ENCODE measurements at regions not wholly inside any gene's neighbourhood (a gene's known extent, or its start where the extent isn't known, plus 50 kb on each side); places are given as distances from the start of the nearest gene placed in this dataset.
"Not testable (repeated sequence)": the region's sequence is repeated elsewhere in the genome, so short reads cannot be mapped to it uniquely, and the experiment has no call there.

- no peak for DNase-seq (ENCODE audit: extremely low read depth in 1 of 11, low read depth in 9 of 11, low spot score in 4 of 11)
Measured at GRCh38 chr18:45329316-45329715, 286.0 kb upstream of the SLC14A2 start.

GRCh38 chr18:45330170-45330594 is 285.1 kb upstream of the SLC14A2 start:
- peak in 1 of 11 donors; percentile 28 for DNase-seq (ENCODE audit: extremely low read depth in 1 of 11, low read depth in 9 of 11, low spot score in 4 of 11)

GRCh38 chr18:45332871-45333270 is 282.4 kb upstream of the SLC14A2 start:
- DNase-seq (ENCODE audit: extremely low read depth in 1 of 11, low read depth in 9 of 11, low spot score in 4 of 11) = no peak

- DNase-seq (ENCODE audit: extremely low read depth in 1 of 11, low read depth in 9 of 11, low spot score in 4 of 11) = no peak
Measured at GRCh38 chr18:45334191-45334590, 281.1 kb upstream of the SLC14A2 start.

- DNase-seq (ENCODE audit: extremely low read depth in 1 of 11, low read depth in 9 of 11, low spot score in 4 of 11) = no peak
Measured at GRCh38 chr18:45335282-45336043, 279.8 kb upstream of the SLC14A2 start.

- DNase-seq (ENCODE audit: extremely low read depth in 1 of 11, low read depth in 9 of 11, low spot score in 4 of 11) = no peak
Measured at GRCh38 chr18:45336448-45336847, 278.8 kb upstream of the SLC14A2 start.

GRCh38 chr18:45337477-45337876 is 277.8 kb upstream of the SLC14A2 start:
- no peak for DNase-seq (ENCODE audit: extremely low read depth in 1 of 11, low read depth in 9 of 11, low spot score in 4 of 11)

GRCh38 chr18:45339810-45340550 is 275.3 kb upstream of the SLC14A2 start:
- no peak for DNase-seq (ENCODE audit: extremely low read depth in 1 of 11, low read depth in 9 of 11, low spot score in 4 of 11)

- DNase-seq (ENCODE audit: extremely low read depth in 1 of 11, low read depth in 9 of 11, low spot score in 4 of 11) = no peak
Measured at GRCh38 chr18:45340884-45341283, 274.4 kb upstream of the SLC14A2 start.

GRCh38 chr18:45341454-45341853 is 273.8 kb upstream of the SLC14A2 start:
- DNase-seq (ENCODE audit: extremely low read depth in 1 of 11, low read depth in 9 of 11, low spot score in 4 of 11) = no peak

- DNase-seq (ENCODE audit: extremely low read depth in 1 of 11, low read depth in 9 of 11, low spot score in 4 of 11) = no peak
Measured at GRCh38 chr18:45342166-45342565, 273.1 kb upstream of the SLC14A2 start.

- no peak for DNase-seq (ENCODE audit: extremely low read depth in 1 of 11, low read depth in 9 of 11, low spot score in 4 of 11)
Measured at GRCh38 chr18:45342653-45343052, 272.6 kb upstream of the SLC14A2 start.

GRCh38 chr18:45343365-45343764 is 271.9 kb upstream of the SLC14A2 start:
- DNase-seq (ENCODE audit: extremely low read depth in 1 of 11, low read depth in 9 of 11, low spot score in 4 of 11) = no peak

GRCh38 chr18:45344680-45345079 is 270.6 kb upstream of the SLC14A2 start:
- not testable (repeated sequence) for DNase-seq (ENCODE audit: extremely low read depth in 1 of 11, low read depth in 9 of 11, low spot score in 4 of 11)

- DNase-seq (ENCODE audit: extremely low read depth in 1 of 11, low read depth in 9 of 11, low spot score in 4 of 11) = no peak
Measured at GRCh38 chr18:45349019-45349418, 266.3 kb upstream of the SLC14A2 start.

GRCh38 chr18:45349467-45349866 is 265.8 kb upstream of the SLC14A2 start:
- no peak for DNase-seq (ENCODE audit: extremely low read depth in 1 of 11, low read depth in 9 of 11, low spot score in 4 of 11)

GRCh38 chr18:45350404-45351156 is 264.7 kb upstream of the SLC14A2 start:
- DNase-seq (ENCODE audit: extremely low read depth in 1 of 11, low read depth in 9 of 11, low spot score in 4 of 11) = no peak

GRCh38 chr18:45352874-45353273 is 262.4 kb upstream of the SLC14A2 start:
- no peak for DNase-seq (ENCODE audit: extremely low read depth in 1 of 11, low read depth in 9 of 11, low spot score in 4 of 11)

GRCh38 chr18:45353530-45353929 is 261.7 kb upstream of the SLC14A2 start:
- DNase-seq (ENCODE audit: extremely low read depth in 1 of 11, low read depth in 9 of 11, low spot score in 4 of 11) = no peak

Measured in renal cortex interstitium (tissue), 11 donors.